ENCODE measurements at regions not wholly inside any gene's neighbourhood (a gene's known extent, or its start where the extent isn't known, plus 50 kb on each side); places are given as distances from the start of the nearest gene placed in this dataset.

DNA sequence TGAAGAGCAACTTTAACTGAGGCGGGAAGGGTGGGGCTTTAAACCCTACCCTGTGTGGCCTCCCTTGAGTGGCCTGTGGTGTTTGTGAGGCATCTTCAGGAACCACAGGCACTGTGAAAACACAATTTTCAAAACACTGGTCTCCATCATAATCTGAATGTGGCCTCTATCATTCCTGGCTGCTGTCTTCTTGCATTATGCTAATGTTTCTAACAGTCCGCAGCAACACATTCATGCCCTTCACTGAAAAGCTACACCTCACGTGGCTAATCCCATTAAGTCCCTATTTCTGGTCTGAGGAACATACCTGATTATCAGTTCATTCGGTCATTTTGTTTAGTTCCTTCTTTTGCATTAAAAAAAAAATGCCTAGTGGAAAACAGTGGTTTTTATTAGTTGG is 94.6 kb downstream of the F11 start:
- no peak for DNase-seq (ENCODE audit: low spot score)

DNA sequence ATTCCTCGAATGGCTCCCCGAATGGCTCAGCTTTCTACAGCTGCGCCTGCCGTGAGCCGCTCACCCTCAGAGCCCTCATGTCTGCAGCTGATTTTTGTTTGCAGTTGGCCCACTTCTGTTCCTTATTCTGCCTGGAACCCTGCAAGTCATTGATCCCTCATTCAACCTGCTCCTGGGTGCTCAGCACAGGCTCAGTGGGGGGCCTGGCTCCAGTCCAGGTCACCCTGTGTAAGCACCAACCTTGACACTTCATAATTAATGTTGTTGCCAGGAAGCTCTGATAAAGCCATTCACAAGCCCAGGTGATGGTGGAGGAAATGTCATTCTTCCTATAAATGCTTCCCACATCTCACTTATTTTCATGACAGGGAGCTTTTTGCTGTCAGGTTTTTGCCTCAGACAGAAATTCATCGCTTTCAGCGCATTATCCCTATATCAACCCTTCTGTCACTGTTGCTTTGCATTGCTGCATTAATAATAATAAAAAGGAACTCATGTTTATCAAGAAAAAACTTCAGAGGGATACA is 85.7 kb downstream of the F11 start:
- DNase-seq (ENCODE audit: low spot score) = no peak

DNA sequence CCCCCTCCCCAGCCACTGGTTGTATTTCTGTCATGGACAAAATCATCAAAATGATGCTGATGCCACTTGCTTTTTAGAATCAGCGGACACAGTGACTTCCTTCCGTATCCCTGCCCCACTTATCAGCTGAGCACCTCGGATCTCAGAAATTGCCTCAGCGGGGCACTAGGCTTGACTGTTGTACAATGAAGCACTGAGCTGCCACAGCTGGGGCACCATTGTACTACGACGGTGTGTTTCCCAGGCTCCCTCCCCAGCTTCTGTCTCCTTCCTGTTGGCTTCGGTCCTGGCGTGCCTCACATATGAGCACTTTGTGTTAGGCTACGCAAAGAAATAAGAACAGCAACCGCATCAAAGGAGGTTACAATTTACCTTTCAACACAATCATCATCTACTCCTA is 82.4 kb downstream of the F11 start:
- DNase-seq (ENCODE audit: low spot score) = no peak

DNA sequence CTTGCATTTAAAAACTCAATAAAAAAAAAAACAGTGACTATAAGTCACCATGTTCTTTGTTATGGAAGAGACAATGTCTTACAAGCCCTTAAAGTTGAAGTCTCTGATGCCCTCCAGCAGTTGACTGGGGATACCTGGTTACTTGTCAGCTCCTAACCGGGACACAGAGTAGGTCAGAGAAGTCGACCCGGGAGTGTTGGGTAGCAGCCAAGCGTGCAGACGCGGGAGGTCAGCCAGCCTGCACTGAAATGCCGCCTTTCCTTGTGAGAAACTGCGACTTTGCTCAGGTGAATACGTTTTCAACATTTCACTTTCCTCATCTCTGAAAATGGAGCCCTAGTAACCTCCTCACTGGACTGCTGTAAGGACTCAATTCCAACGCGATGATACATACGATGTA is 81.8 kb downstream of the F11 start:
- DNase-seq (ENCODE audit: low spot score) = peak; percentile 2

DNA sequence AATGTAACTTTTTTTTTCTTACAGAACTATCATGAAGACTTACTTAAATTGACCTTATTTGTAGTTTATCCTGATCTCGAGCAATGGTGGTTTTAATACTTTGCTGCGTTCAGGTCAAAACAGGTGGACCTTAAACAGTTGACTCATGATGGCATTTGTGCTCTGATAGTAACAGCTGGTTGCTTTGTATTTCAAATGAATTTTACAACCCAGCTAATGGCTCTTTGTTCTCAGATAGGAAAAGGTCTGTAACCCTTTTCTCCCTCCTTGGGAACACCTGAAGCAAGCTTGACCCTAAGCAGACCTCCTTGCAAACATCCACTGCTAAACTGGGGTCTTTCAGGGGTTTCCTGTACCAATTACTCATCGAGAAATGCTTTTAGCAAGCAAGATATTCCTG is 79.2 kb downstream of the F11 start:
- DNase-seq (ENCODE audit: low spot score) = no peak

DNA sequence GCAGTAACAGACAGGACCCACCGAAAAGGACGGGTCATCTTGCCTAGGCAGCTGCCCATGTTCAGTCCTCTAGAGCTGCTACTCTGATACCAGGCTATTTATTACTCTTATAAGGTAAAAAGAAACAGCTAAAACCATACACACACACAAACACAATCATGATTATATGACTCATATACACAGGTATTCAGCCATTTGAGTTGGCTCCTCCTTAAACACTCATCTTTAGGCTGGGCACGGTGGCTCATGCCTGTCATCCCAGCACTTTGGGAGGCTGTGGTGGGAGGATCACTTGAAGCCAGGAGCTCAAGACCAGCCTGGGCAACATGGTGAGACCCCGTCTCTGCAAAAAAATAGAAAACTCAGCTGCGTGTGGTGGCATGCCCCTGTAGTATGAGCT is 76.6 kb downstream of the F11 start:
- no peak for DNase-seq (ENCODE audit: low spot score)

DNA sequence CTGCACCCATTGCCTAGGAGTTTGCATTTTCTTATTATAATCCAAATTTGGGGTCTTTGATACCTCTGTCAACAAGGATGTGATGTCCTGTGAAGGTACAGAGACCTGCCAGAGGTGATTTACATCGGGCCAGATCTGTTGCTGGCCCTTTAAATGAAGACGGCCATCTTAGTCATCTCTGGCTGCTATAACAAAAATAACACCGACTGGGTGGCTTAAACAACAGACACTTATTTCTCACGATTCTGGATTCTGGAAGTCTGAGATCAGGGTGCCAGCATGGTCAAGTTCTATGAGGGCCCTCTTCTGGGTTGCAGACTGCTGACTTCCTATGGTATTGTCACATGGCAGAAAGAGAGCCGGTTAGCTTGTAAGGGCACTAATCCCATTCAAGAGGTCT is 75.7 kb downstream of the F11 start:
- DNase-seq (ENCODE audit: low spot score) = no peak
